Liver (tissue), 3 donors: ENCODE measurements at regions not wholly inside any gene's neighbourhood (a gene's known extent, or its start where the extent isn't known, plus 50 kb on each side); places are given as distances from the start of the nearest gene placed in this dataset.

ENCODE experiments used
- CTCF ChIP-seq: fragments of 150-350 bp; IDR thresholded peaks from 2 replicates; pipeline ENCODE4 v1.5.1; 2017; ENCODE audit warnings: improper control_type of control experiment, low read depth, low read length; ENCODE audit not compliant: missing input control
- EGR1 ChIP-seq, 2 donors: IDR thresholded peaks; 2 replicates each; pipeline ENCODE4 v1.6.1; 2016 to 2018; ENCODE audit warnings: antibody characterized with exemption in 2 of 2, low read depth in 2 of 2
- FOXA1 ChIP-seq: IDR thresholded peaks from 2 replicates; pipeline ENCODE4 v1.6.1; 2016; ENCODE audit warnings: antibody characterized with exemption
- GABPA ChIP-seq, 2 donors: IDR thresholded peaks in 1 of 2; conservative IDR thresholded peaks in 1 of 2; 2 replicates each; pipeline ENCODE4 v1.6.1; 2016; ENCODE audit warnings: antibody characterized with exemption in 2 of 2, mild to moderate bottlenecking in 1 of 2, moderate library complexity in 1 of 2
- JUND ChIP-seq, 2 donors: IDR thresholded peaks; 2 replicates each; pipeline ENCODE4 v1.6.1; 2016; ENCODE audit warnings: antibody characterized with exemption in 2 of 2
- RAD21 ChIP-seq, 2 donors: IDR thresholded peaks; 2 replicates each; pipeline ENCODE4 v1.6.1; 2016; ENCODE audit warnings: antibody characterized with exemption in 2 of 2, mild to moderate bottlenecking in 2 of 2
- REST ChIP-seq: IDR thresholded peaks from 2 replicates; pipeline ENCODE4 v1.6.1; 2016; ENCODE audit warnings: antibody characterized with exemption, mild to moderate bottlenecking
- RXRA ChIP-seq, 2 donors: IDR thresholded peaks; 2 replicates each; pipeline ENCODE4 v1.6.1; 2017 to 2018; ENCODE audit warnings: antibody characterized with exemption in 2 of 2, mild to moderate bottlenecking in 1 of 2
- SP1 ChIP-seq: IDR thresholded peaks from 2 replicates; pipeline ENCODE4 v1.6.1; 2018; ENCODE audit warnings: antibody characterized with exemption, mild to moderate bottlenecking
- TAF1 ChIP-seq: conservative IDR thresholded peaks from 2 replicates; pipeline ENCODE4 v1.6.1; 2016; ENCODE audit warnings: antibody characterized with exemption, mild to moderate bottlenecking
- YY1 ChIP-seq: IDR thresholded peaks from 2 replicates; pipeline ENCODE4 v1.6.1; 2016; ENCODE audit warnings: antibody characterized with exemption, mild to moderate bottlenecking
- ZBTB33 ChIP-seq: IDR thresholded peaks from 2 replicates; pipeline ENCODE4 v1.6.1; 2016; ENCODE audit warnings: antibody characterized with exemption
- donor health status: healthy.
- donor health status: healthy.

GRCh38 chr21:15433091-15433490, 296.7 kb upstream of the USP25 start:
- TF ChIP-seq EGR1 (IDR thresholded peaks at IDR 0.05; ENCODE audit: low read depth in 2 of 2) = no peak
- TF ChIP-seq CTCF = no peak
- no peak for TF ChIP-seq JUND (IDR thresholded peaks at IDR 0.05)
- TF ChIP-seq RAD21 (IDR thresholded peaks at IDR 0.05) = no peak
- TF ChIP-seq TAF1 = no peak
- no peak for TF ChIP-seq REST
- TF ChIP-seq GABPA (IDR thresholded peaks at IDR 0.05 in 1 of 2, conservative IDR thresholded peaks at IDR 0.05 in 1 of 2) = no peak
- TF ChIP-seq SP1 = no peak
- no peak for TF ChIP-seq RXRA (IDR thresholded peaks at IDR 0.05)
- no peak for TF ChIP-seq ZBTB33
- no peak for TF ChIP-seq FOXA1
- TF ChIP-seq YY1 = no peak
